A673 (cell line): ENCODE measurements at regions not wholly inside any gene's neighbourhood (a gene's known extent, or its start where the extent isn't known, plus 50 kb on each side); places are given as distances from the start of the nearest gene placed in this dataset.

Experiments used
- BruUV-seq: library from RNA; stranded (reverse); fragments of 400-500 nt; replicated peaks from 2 replicates; lab custom pipeline; 2021; lab: Mats Ljungman, UMichigan
- CTCF ChIA-PET: fragments of 300-600 bp; sonication (Branson Sonifier 250); formaldehyde crosslinking; loops from one replicate; lab custom pipeline; 2022; ENCODE audit warnings: antibody characterized with exemption; lab: Charles Lee
- POLR2A ChIA-PET: fragments of 300-600 bp; sonication (Branson Sonifier 250); formaldehyde crosslinking; loops from one replicate; lab custom pipeline; 2022; ENCODE audit warnings: antibody characterized with exemption; ENCODE audit not compliant: low non-redundant PET; lab: Charles Lee
- DNase-seq: peaks from one replicate; pipeline ENCODE4 v3.0.0-alpha.2; 2015; ENCODE audit warnings: low spot score
- H3K27ac ChIP-seq: fragments of 200-600 bp; sonication (generic); 2 replicates; pipeline ENCODE4 v1.5.1; 2016; ENCODE audit warnings: mixed run types, low read depth, mild to moderate bottlenecking, mixed read lengths, antibody characterized with exemption, low read length; ENCODE audit not compliant: poor library complexity, severe bottlenecking
- H3K27me3 ChIP-seq: fragments of 200-600 bp; sonication (generic); replicated peaks from 2 replicates; pipeline ENCODE4 v1.6.1; 2017; ENCODE audit warnings: mixed run types, low read depth, mild to moderate bottlenecking, mixed read lengths, antibody characterized with exemption, low read length; ENCODE audit not compliant: insufficient read depth, poor library complexity
- H3K36me3 ChIP-seq: fragments of 200-600 bp; sonication (generic); 2 replicates; pipeline ENCODE4 v1.6.1; 2016; ENCODE audit warnings: mixed run types, mild to moderate bottlenecking, mixed read lengths, antibody characterized with exemption, low read length; ENCODE audit not compliant: insufficient read depth, poor library complexity, severe bottlenecking
- H3K4me1 ChIP-seq: fragments of 200-600 bp; sonication (generic); 2 replicates; pipeline ENCODE4 v1.6.1; 2017; ENCODE audit warnings: mixed run types, mild to moderate bottlenecking, mixed read lengths, antibody characterized with exemption, low read length; ENCODE audit not compliant: insufficient read depth, poor library complexity, severe bottlenecking
- H3K4me3 ChIP-seq: fragments of 200-600 bp; sonication (generic); 2 replicates; pipeline ENCODE4 v1.5.1; 2016; ENCODE audit warnings: low read depth, mixed run types, mild to moderate bottlenecking, mixed read lengths, low read length; ENCODE audit not compliant: poor library complexity, severe bottlenecking
- H3K9me3 ChIP-seq: fragments of 200-600 bp; sonication (generic); 2 replicates; pipeline ENCODE4 v1.6.1; 2016; ENCODE audit warnings: mixed run types, low read depth, mild to moderate bottlenecking, mixed read lengths, antibody characterized with exemption, low read length; ENCODE audit not compliant: poor library complexity, severe bottlenecking
- EZH2 ChIP-seq: fragments of 200-600 bp; sonication (generic); IDR thresholded peaks from 2 replicates; pipeline ENCODE4 v1.6.1; 2017; ENCODE audit warnings: borderline replicate concordance, low read depth, mild to moderate bottlenecking, mixed read lengths, antibody characterized with exemption, low read length; ENCODE audit not compliant: poor library complexity, severe bottlenecking
- intact Hi-C: fragments of 100-400 bp; cut with micrococcal nuclease; formaldehyde crosslinking; loops from one replicate; pipeline ENCODE4 v1.10.0; 2022; ENCODE audit not compliant: unreplicated experiment
- TF ChIP-seq, protein P1 (sequence below): fragments of 300-800, 200-600 bp; sonication (generic); conservative IDR thresholded peaks from 2 replicates; pipeline ENCODE4 v1.5.1; 2017; ENCODE audit warnings: low read depth, mild to moderate bottlenecking, antibody characterized with exemption, low read length, moderate library complexity, mixed read lengths

DNA sequence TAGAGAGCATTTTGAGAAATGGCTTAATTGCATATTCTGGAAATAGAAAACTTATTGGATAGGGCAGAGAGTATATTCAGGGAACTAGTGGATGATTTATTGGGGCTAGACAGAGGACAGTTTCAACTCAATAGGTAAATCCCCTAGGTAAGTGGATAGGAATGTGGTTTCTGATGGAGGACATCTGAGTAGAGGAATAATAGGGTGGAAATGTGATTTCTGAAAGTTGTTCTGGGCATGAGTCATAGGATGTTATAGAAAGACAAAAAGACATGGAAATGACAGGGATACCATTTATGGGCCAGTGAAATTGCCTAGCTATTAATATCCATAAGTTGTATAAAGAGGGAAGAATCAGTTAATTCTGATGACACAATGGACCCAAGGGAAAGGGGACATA is 563.3 kb upstream of the GOLIM4 start:
- Histone ChIP-seq H3K4me3 (no peak overlapping the region), H3K4me1 (no peaks in the 10 kb centered on the region), H3K27me3 (peaks cover 3% of the 10 kb centered on the region), H3K9me3 (no peaks in the 10 kb centered on the region), H3K27ac (no peak overlapping the region), H3K36me3 (no peaks in the 10 kb centered on the region)
- ChIA-PET POLR2A (no interaction called here), CTCF (no interaction called here)
- intact Hi-C loops = no loop called here
- BruUV-seq = no TSS peak
- DNase-seq = no peak
- TF ChIP-seq EZH2 = no peak
- TF ChIP-seq, protein P1, sequence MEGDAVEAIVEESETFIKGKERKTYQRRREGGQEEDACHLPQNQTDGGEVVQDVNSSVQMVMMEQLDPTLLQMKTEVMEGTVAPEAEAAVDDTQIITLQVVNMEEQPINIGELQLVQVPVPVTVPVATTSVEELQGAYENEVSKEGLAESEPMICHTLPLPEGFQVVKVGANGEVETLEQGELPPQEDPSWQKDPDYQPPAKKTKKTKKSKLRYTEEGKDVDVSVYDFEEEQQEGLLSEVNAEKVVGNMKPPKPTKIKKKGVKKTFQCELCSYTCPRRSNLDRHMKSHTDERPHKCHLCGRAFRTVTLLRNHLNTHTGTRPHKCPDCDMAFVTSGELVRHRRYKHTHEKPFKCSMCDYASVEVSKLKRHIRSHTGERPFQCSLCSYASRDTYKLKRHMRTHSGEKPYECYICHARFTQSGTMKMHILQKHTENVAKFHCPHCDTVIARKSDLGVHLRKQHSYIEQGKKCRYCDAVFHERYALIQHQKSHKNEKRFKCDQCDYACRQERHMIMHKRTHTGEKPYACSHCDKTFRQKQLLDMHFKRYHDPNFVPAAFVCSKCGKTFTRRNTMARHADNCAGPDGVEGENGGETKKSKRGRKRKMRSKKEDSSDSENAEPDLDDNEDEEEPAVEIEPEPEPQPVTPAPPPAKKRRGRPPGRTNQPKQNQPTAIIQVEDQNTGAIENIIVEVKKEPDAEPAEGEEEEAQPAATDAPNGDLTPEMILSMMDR = no peak

DNA sequence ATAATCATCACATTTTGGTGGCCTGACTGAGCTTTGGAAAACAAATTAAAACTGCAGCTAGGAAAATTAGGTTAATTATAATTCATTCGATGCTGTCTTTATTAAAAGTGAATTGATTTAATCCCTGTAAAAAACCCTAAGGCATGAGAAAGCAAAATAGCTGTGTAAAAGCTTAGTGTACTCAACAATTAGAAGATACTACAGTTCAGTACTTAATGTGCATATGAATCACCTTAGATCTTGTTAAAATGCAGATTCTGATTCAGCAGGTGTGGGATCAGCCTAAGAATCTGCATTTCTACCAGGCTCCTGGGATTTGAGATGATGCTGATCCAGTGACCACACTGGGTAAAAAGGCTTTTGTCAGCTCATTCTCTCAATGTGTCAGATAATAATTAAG is 559.9 kb upstream of the GOLIM4 start:
- ChIA-PET POLR2A (interaction anchor here (0.7 kb wide), 1 partner anchor 205 kb away, joined by 3 read pairs; no protein-coding TSS in a partner anchor), CTCF (no interaction called here)
- H3K27ac ChIP-seq = no peak overlapping the region
- no peak for TF ChIP-seq EZH2
- H3K36me3 ChIP-seq = no peaks in the 10 kb centered on the region
- H3K4me1 ChIP-seq = no peaks in the 10 kb centered on the region
- peaks cover 3% of the 10 kb centered on the region for H3K27me3 ChIP-seq
- DNase-seq = no peak
- intact Hi-C loops = no loop called here
- BruUV-seq = no TSS peak
- H3K9me3 ChIP-seq = no peaks in the 10 kb centered on the region
- H3K4me3 ChIP-seq = no peak overlapping the region

DNA sequence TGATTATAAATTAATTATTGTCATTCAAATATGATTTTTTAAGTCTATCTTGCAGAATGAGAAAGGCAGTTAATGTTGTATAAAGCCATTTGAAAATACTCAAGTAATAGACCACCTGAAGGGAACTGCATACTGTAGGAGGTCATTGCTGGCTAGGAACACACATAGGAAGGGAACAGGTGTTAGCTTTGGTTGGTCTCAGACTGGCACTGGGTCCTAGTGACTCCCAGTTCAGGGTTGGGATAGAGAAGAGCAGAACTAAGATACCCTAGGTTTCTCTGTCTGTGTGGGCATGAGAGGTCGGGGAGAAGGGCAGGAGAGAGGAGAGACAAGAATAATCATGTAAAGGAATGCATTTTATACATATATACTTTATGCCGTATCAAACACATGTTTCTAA is 559.0 kb upstream of the GOLIM4 start:
- Histone ChIP-seq H3K4me3 (no peak overlapping the region), H3K4me1 (no peaks in the 10 kb centered on the region), H3K36me3 (no peaks in the 10 kb centered on the region), H3K27ac (no peak overlapping the region), H3K9me3 (no peaks in the 10 kb centered on the region), H3K27me3 (peaks cover 3% of the 10 kb centered on the region)
- intact Hi-C loops = no loop called here
- POLR2A ChIA-PET = interaction anchor here (0.7 kb wide), 1 partner anchor 206 kb away, joined by 3 read pairs; no protein-coding TSS in a partner anchor
- CTCF ChIA-PET = no interaction called here
- TF ChIP-seq, protein P1 = no peak
- TF ChIP-seq EZH2 = no peak
- no TSS peak for BruUV-seq
- DNase-seq = no peak

DNA sequence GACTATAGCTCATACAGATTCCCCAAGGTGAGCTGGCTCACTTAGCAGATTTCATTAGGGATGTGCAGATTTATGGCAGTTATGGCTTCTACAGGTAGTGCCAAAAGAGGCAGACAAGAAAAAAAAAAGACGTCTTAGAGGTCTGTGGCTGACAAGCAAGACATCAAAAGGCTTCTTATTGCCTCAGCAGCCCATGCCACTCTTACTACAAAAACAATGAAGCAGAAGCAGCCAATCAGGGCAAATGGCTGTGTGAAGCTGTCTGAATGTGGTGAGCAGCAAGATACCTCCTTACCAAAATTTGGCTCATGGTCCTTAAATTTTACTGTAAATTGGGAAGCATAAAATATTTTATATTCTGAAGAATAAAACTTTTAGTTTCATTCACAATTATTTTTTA is 557.5 kb upstream of the GOLIM4 start:
- H3K27ac ChIP-seq = no peak overlapping the region
- H3K9me3 ChIP-seq = no peaks in the 10 kb centered on the region
- intact Hi-C loops = no loop called here
- TF ChIP-seq, protein P1 = no peak
- no peak for TF ChIP-seq EZH2
- peaks cover 3% of the 10 kb centered on the region for H3K27me3 ChIP-seq
- DNase-seq = no peak
- ChIA-PET POLR2A (no interaction called here), CTCF (no interaction called here)
- H3K36me3 ChIP-seq = no peaks in the 10 kb centered on the region
- no peaks in the 10 kb centered on the region for H3K4me1 ChIP-seq
- BruUV-seq = no TSS peak
- no peak overlapping the region for H3K4me3 ChIP-seq
